ENCODE measurements at regions not wholly inside any gene's neighbourhood (a gene's known extent, or its start where the extent isn't known, plus 50 kb on each side); places are given as distances from the start of the nearest gene placed in this dataset.

- no peaks in the 10 kb centered on the region for H3K27me3 Mint-ChIP-seq (ENCODE audit: insufficient read depth)
- no peak overlapping the region for H3K4me3 Mint-ChIP-seq
- Histone ChIP-seq H3K4me3 (ENCODE audit: low read length) (no peak overlapping the region), H3K27me3 (ENCODE audit: control insufficient read depth, insufficient read depth, low read length, poor library complexity, severe bottlenecking) (no peaks in the 10 kb centered on the region), H3K36me3 (ENCODE audit: control insufficient read depth, insufficient read depth, low read length) (no peaks in the 10 kb centered on the region), H3K9me3 (ENCODE audit: control insufficient read depth, low read length) (no peaks in the 10 kb centered on the region), H3K27ac (ENCODE audit: low read depth, low read length) (no peak overlapping the region), H3K9ac (ENCODE audit: extremely low read depth, low read length, poor library complexity, severe bottlenecking) (no peak overlapping the region), H3K4me1 (ENCODE audit: control insufficient read depth, insufficient read depth, low read length) (no peaks in the 10 kb centered on the region)
- TF ChIP-seq CTCF (conservative IDR thresholded peaks at IDR 0.05), result no peak
- H3K4me1 Mint-ChIP-seq, result no peaks in the 10 kb centered on the region
- H3K27ac Mint-ChIP-seq, result no peak overlapping the region
- no peaks in the 10 kb centered on the region for H3K36me3 Mint-ChIP-seq (ENCODE audit: low read depth)
- no peaks in the 10 kb centered on the region for H3K9me3 Mint-ChIP-seq
- WGBS, 2 experiments (ENCODE audit: insufficient coverage in 1 of 2, insufficient read length in 1 of 2), result 94% methylated on average over 1 of the region's 1 CpG; no CpG with 5 or more reads in 1 of the 2 experiments
- DNase-seq, result no peak
Observed at GRCh38 chr11:37072538-37073055, 474.6 kb upstream of the RAG2 start.

GRCh38 chr11:37050311-37050710, 452.3 kb upstream of the RAG2 start:
- Mint-ChIP-seq H3K9me3 (no peaks in the 10 kb centered on the region), H3K4me3 (no peak overlapping the region), H3K36me3 (ENCODE audit: low read depth) (no peaks in the 10 kb centered on the region), H3K27me3 (ENCODE audit: insufficient read depth) (no peaks in the 10 kb centered on the region), H3K27ac (no peak overlapping the region), H3K4me1 (no peaks in the 10 kb centered on the region)
- H3K4me3 ChIP-seq (ENCODE audit: low read length), result no peak overlapping the region
- H3K27ac ChIP-seq (ENCODE audit: low read depth, low read length), result no peak overlapping the region
- no peaks in the 10 kb centered on the region for H3K4me1 ChIP-seq (ENCODE audit: control insufficient read depth, insufficient read depth, low read length)
- no peaks in the 10 kb centered on the region for H3K9me3 ChIP-seq (ENCODE audit: control insufficient read depth, low read length)
- no peaks in the 10 kb centered on the region for H3K27me3 ChIP-seq (ENCODE audit: control insufficient read depth, insufficient read depth, low read length, poor library complexity, severe bottlenecking)
- no peak for TF ChIP-seq CTCF (conservative IDR thresholded peaks at IDR 0.05)
- no peak for DNase-seq
- no peak overlapping the region for H3K9ac ChIP-seq (ENCODE audit: extremely low read depth, low read length, poor library complexity, severe bottlenecking)
- H3K36me3 ChIP-seq (ENCODE audit: control insufficient read depth, insufficient read depth, low read length), result no peaks in the 10 kb centered on the region

- Histone ChIP-seq H3K9ac (ENCODE audit: extremely low read depth, low read length, poor library complexity, severe bottlenecking) (no peak overlapping the region), H3K4me3 (ENCODE audit: low read length) (no peak overlapping the region), H3K36me3 (ENCODE audit: control insufficient read depth, insufficient read depth, low read length) (no peaks in the 10 kb centered on the region), H3K9me3 (ENCODE audit: control insufficient read depth, low read length) (no peaks in the 10 kb centered on the region), H3K4me1 (ENCODE audit: control insufficient read depth, insufficient read depth, low read length) (peaks cover 10% of the 10 kb centered on the region), H3K27ac (ENCODE audit: low read depth, low read length) (no peak overlapping the region), H3K27me3 (ENCODE audit: control insufficient read depth, insufficient read depth, low read length, poor library complexity, severe bottlenecking) (no peaks in the 10 kb centered on the region)
- Mint-ChIP-seq H3K36me3 (ENCODE audit: low read depth) (no peaks in the 10 kb centered on the region), H3K9me3 (no peaks in the 10 kb centered on the region), H3K27me3 (ENCODE audit: insufficient read depth) (peaks cover 6% of the 10 kb centered on the region), H3K27ac (no peak overlapping the region), H3K4me3 (no peak overlapping the region), H3K4me1 (peaks cover 18% of the 10 kb centered on the region)
- TF ChIP-seq CTCF (conservative IDR thresholded peaks at IDR 0.05), result no peak
- no peak for DNase-seq
Observed at GRCh38 chr11:37040921-37041320, 442.9 kb upstream of the RAG2 start.
